GM18502 (cell line): ENCODE measurements at regions not wholly inside any gene's neighbourhood (a gene's known extent, or its start where the extent isn't known, plus 50 kb on each side); places are given as distances from the start of the nearest gene placed in this dataset.
"Not testable (repeated sequence)": the region's sequence is repeated elsewhere in the genome, so short reads cannot be mapped to it uniquely, and the experiment has no call there.

Source experiments
- ATAC-seq: cut with Tn5 transposase; IDR thresholded peaks from one replicate; pipeline ENCODE4 v1.9.1; 2021; ENCODE audit warnings: mild to moderate bottlenecking; ENCODE audit not compliant: unreplicated experiment, poor library complexity

DNA sequence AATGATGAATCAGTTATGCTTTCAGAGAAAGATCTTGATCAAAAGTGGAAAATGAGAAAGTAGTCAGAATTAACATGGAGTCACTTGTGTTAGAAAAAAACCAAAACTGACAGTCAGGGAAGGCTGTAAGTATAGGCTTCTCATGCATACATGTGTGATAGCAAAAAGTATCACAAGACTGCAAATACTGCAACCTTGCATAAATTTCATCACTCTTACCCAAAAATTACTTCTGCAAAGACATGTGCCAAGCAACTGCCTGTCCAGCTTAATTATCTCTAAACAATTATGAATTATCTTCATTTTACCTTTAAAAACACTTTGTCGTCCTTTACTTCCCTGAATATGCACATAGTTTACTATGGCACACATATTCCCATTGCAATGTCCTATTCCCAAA, 2466.4 kb upstream of the PCDH20 start:
- no peak for ATAC-seq

DNA sequence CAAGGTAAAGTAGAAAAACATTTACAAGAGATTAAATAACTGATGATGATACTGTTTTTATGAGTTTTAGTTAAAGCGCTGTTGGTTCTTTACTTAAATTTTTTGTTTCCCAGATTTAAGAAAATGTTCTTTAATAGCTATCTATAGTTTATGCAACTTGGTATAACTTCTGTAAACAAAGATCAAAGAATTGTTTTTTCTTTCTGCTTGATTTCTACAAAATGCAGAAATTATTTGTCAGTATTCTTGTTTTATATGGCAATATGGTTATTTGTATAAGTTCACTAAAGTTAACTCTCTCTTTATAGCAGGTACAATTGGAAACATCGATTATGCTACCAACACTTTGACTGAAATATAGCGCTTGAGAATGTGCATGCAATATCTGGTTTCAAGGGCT, 2465.1 kb upstream of the PCDH20 start:
- ATAC-seq: no peak

DNA sequence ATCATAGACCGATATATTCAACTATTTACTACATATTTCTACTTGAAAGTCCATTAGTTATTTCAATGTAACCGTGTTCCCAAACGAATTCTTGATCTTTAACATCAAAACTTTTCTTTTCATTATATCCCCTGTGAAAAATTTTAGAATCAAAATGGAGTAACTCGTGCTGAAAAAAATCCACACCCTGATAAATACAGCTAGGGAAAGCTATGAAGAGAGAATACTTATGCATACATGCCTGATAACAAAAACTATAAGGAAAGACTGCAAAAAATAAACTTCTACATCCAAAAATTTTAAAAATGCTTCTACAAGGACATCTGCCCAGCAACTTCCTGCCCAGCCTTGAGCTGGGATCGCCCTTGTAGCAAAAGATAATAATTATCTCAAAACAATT, 2458.3 kb upstream of the PCDH20 start:
- ATAC-seq: no peak

GRCh38 chr13:63864171-63864902, 2448.7 kb upstream of the PCDH20 start:
- no peak for ATAC-seq

GRCh38 chr13:63855457-63856118, 2439.9 kb upstream of the PCDH20 start:
- ATAC-seq: no peak

GRCh38 chr13:63853816-63854215, 2438.2 kb upstream of the PCDH20 start:
- no peak for ATAC-seq

DNA sequence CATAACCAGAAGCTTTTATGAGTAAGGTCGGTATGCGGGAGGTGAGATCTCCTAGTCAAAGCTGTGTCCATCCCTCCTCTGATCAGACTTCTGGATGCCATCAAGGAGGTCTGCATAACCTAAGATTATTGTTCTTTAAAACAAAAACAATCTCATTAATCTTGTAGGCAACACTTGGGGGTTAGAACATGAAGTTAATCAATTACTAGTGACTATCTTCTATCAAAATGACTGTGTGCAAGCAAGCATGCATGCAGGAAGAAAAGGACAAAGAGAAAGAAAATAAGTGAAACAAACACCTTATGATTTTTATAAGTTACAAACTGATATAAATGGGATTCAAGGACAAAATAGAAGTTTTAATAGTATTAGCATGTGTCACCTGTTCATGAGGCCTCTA, 2435.9 kb upstream of the PCDH20 start:
- ATAC-seq: no peak

DNA sequence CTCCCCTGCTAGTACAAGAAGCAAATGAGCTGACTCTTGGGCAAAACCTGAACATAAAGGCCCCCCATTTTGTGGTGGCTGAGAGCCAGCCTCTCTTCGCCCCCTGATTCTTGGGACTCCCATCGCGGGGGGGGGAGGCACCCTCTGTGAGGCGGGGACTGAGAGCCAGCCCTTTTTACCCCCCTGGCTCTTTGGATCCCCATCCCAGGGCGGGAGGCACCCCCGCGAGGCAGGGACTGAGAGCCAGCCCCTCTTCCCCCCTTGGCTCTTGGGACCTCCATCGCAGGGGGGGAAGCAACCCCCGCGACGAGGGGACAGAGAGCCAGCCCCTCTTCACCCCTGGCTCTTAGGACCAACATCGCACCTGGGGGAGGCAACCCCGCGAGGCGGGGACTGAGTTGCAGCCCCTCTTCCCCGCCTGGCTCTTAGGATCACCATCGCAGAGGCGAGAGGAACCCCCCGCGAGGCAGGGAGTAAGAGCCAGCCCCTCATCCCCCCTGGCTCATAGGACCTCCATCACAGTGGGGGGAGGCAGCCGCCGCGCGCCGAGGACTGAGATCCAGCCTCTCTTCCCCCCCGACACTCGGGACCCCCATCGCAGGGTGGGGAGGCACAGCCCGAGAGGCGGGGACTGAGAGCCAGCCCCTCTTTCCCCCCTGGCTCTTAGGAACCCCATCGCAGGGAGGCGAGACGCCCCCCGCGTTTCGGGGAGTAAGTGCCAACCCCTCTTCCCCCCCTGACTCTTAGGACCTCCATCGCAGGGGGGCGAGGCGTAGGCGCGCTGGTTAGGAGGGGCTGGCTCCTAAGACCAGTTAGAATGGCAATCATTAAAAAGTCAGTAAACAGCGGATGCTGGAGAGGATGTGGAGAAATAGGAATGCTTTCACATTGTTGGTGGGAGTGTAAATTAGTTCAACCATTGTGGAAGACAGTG, 2428.4 kb upstream of the PCDH20 start:
- ATAC-seq: no peak

DNA sequence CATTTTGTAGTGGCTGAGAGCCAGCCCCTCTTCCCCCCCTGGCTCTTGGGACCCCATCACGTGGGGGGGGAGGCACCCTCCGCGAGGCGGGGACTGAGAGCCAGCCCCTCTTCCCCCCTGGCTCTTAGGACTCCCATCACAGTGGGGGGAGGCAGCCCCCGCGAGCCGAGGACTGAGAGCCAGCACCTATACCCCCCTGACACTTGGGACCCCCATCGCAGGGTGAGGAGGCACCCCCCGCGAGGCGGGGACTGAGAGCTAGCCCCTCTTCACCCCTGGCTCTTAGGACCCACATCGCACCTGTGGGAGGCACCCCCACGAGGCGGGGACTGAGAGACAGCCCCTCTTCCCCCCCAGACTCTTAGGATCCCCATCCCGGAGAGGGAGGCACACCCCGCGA, 2426.5 kb upstream of the PCDH20 start:
- ATAC-seq: no peak

DNA sequence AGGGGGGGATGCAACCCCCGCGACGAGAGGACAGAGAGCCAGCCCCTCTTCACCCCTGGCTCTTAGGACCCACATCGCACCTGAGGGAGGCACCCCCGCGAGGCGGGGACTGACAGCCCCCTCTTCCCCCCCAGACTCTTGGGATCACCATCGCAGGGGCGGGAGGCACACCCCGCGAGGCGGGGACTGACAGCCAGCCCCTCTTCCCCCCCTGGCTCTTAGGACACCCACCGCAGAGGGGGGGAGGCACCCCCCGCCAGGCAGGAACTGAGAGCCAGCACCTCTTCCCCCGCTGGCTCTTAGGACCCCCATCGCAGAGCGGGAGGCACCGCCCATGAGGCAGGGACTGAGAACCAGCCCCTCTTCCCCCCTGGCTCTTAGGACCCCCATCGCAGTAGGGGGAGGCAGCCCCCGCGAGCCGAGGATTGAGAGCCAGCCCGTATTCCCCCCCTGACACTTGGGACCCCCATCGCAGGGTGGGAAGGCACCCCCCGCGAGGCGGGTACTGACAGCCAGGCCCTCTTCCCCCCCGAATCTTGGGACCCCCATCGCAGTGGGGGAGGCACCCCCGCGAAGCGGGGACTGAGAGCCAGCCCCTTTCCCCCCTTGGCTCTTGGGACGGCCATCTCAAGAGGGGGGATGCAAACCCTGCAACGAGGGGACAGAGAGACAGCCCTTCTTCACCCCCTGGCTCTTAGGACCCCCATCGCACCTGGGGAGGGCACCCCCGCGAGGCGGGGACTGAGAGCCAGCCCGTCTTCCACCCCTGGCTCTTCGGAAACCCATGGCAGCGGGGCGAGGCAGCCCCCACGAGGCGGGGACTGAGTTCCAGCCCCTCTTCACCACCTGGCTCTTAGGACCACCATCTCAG, 2425.1 kb upstream of the PCDH20 start:
- ATAC-seq: no peak

DNA sequence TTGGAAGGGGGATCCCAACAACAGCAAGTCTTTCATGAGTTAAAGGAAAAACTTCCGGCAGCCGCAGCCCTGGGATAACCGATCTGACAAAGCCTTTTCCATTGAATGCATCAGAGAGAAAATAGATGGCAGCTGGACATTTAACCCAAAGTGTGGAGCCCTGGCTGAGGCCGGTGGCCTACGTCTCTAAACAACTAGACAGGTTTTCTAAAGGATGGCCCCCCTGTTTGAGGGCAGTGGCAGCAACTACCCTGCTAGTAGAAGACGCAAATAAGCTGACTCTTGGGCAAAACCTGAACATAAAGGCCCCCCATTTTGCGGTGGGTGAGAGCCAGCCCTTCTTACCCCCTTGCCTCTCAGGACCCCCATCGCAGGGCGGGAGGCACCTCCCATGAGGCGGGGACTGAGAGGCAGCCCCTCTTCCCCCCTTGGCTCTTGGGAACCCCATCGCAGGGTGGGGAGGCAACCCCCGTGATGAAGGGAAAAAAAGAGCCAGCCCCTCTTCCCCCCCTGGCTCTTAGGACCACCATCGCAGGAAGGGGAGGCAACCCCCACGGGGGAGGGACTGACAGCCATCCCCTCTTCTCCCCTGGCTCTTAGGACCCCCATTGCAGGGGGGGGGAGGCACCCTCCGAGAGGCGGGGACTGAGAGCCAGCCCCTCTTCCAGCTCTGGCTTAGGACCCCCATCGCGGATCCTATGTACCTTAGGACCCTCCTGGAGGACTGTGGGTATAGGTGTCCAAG, 2422.9 kb upstream of the PCDH20 start:
- no peak for ATAC-seq

GRCh38 chr13:63837701-63838100, 2422.1 kb upstream of the PCDH20 start:
- ATAC-seq: not testable (repeated sequence)

DNA sequence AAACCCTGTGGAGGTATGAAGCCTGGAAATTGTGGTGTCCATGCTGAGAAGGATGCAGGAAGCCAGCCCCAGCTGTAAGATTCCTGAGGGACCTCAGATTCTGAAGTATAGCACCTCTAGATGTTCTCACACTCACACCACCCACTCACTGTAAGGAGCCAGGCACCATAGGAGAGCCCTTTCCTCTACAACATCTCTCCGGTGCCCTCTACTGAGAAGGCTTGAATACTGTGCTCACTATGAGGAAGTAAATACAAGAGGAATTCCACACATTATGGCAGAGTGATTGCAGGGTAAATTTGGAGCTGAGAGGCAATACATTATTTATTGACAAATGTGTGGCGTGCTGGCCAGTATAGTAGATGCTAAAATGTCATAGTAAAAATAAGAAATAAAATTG, 2414.0 kb upstream of the PCDH20 start:
- ATAC-seq: not testable (repeated sequence)

DNA sequence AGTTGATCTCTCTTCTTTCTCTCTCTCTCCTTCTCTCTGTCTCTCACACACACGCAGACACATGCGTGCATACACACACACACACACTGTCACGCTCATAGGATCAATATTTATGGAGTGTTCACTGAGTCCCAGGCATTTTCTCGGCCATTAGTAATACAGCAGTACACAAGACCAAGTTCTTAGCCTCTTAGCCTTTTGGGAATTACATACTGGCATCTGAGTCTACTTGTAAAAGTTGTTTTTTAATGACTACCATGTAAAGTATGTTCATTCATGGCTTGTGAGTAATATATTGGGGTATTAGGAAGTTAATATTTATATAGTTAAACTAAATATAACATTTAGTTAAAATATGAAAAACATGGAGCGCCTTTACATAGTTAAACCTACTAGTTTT, 2406.1 kb upstream of the PCDH20 start:
- ATAC-seq: not testable (repeated sequence)

- ATAC-seq: not testable (repeated sequence)
Observed at GRCh38 chr13:63811428-63812004, 2395.9 kb upstream of the PCDH20 start.

- not testable (repeated sequence) for ATAC-seq
Observed at GRCh38 chr13:63791134-63791533, 2375.5 kb upstream of the PCDH20 start.

DNA sequence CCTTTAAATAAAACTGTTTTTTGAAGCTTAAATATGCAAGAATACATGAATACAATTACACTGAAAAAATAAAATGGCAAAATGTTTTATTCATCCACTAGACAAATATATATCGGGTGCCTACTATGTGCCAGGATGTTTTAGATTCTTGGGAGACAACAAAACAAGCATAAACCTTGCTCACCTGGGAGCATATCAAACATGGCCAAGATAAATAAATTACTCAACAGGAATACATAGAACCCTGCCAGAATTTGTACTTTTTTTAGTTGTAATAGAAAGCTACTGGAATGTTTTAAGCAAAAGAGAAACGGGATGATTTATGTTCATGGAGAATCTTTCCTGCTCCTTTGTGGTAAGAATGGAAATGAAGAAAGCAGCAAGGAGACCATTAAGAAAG, 2358.5 kb upstream of the PCDH20 start:
- no peak for ATAC-seq

DNA sequence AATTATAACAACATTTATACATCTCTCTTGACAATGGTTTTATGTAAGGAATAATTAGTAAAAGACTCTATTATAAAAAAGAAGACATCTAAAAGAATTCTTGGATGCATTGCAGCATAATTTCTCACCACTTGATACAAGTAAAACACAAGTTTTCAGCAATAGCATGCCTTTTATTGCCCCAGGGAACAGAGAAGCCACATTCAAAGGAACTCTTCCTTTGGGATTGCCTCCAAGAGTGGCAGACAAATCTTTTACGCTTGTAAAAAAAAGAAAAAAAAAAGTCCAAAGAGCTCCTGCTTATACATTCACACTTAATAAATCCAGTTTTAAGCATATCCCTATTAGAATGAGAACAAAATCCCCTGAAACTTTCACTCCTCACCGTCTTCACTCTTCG, 2357.8 kb upstream of the PCDH20 start:
- no peak for ATAC-seq

- ATAC-seq: not testable (repeated sequence)
Observed at GRCh38 chr13:63757683-63758082, 2342.0 kb upstream of the PCDH20 start.
